ENCODE measurements at regions not wholly inside any gene's neighbourhood (a gene's known extent, or its start where the extent isn't known, plus 50 kb on each side); places are given as distances from the start of the nearest gene placed in this dataset.
"Not testable (repeated sequence)": the region's sequence is repeated elsewhere in the genome, so short reads cannot be mapped to it uniquely, and the experiment has no call there.

DNA sequence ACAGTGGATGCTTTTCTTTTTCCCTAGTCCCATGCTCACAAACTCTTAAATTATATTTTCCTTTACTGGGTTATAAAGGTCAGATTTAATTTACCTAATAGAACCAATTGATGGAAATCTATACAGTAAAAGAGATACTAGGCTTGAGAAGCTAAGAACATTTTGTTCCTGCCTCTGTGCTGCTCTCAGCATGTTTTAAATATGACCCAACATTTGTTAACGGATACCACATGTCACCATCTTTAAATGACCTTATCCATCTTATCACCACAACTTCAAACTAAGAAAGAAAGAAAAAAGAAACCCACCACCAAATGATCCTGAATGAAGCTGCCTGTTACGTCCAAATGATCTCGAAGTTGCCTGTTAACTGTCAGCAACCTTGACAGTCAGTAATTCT lies 334.7 kb upstream of the ZNF608 start:
- no peak for DNase-seq

DNA sequence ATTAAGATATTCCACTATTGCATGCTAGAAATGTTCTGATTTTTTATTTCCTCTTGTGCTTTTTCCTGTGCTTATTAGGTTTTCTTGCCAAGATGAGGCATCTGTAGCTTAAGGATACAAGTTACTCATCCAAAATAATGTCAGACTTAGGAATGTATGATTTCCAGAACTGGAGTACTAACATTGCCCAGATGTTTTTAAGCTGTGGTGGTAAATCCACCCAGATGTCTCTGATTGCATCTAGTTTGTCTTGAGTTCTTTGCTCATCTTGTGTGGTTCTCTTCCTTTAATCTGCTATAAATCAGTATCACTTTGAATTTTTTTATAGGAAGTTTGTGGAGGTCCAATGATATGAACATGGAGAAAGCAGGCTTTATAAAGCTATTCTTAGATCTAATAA lies 337.5 kb upstream of the ZNF608 start:
- peak; percentile 51 for DNase-seq

DNA sequence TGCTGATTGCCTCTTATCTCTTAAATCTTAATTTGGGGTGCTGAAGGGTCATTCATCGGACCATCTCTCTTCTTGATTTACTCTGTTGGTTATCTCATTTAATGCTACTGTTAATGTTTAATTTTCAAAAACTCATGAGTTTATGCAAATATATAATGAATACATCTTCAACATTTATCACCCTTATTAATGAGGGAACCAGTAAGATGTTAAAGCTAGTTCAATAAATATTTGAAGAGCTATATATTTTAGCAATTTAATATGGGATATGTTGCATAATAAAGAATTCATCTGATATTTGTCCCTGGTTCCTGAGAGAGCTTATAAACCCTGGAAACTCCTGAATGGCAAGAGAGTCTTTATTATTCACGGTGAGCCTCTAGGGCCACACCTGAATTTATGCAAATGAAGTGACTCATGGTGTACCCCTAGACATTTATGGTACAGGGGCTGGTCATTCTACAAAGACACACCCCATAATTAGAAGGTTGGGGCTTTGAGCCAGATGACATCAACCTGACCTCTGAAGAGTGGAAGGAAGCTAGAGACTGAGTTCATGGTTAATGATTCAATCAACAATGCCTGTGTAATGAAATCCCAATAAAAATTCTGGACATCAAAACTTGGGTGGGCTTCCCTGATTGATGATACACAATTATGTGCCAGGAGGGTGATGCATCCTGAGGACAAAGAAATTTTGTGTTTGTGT lies 339.5 kb upstream of the ZNF608 start:
- no peak for DNase-seq

DNA sequence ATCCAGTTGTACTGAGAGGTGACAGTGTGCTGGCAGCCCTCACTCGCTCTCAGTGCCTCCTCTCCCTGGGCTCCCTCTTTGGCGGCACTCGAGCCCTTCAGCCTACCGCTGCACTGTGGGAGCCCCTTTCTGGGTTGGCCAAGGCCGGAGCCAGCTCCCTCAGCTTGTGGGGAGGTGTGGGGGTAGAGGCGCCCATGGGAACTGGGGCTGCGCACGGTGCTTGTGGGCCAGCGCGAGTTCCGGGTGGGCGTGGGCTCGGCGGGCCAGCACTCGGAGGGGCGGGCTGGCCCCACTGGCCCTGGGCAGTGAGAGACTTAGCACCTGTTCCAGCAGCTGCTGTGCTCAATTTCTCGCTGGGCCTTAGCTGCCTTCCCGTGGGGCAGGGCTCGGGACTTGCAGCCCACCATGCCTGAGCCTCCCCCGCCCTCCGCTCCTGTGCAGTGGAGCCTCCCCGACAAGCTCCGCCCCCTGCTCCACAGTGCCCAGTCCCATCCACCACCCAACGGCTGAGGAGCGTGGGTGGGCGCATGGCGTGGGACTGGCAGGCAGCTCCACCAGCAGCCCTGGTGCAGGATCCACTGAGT lies 342.2 kb upstream of the ZNF608 start:
- DNase-seq, result no peak

DNA sequence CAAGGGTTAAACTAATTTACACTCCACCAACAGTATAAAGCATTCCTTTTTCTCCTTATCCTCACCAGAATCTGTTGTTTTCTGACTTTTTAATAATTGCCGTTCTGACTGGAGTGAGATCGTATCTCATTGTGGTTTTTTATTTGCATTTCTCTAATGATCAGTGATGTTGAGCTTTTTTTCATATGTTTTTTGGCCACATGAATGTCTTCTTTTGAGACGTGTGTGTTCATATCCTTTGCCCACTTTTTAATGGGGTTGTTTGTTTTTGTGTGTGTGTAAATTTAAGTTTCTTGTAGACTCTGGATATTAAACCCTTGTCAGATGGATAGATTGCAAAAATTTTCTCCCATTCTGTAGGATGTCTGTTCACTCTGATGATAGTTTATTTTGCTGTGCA lies 345.7 kb upstream of the ZNF608 start:
- not testable (repeated sequence) for DNase-seq

DNA sequence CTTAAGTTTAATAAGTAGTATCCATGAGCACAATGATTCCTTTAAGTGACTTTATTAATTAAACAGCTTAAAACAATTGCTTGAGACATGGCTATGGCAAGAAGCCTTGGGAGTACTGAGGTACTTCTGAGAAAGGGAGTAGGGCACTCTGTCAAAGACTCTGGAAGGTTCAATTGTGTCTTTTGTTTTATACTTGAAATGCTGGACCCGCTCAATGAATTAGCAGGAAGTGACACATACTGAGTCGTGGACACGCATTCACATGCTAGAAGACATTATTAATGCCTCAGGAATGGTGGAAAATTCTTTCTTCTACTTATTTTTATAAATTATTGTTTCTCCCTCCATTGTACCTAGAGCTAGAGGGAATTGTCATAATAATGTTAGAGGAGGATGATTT lies 347.3 kb upstream of the ZNF608 start:
- DNase-seq, result no peak

DNA sequence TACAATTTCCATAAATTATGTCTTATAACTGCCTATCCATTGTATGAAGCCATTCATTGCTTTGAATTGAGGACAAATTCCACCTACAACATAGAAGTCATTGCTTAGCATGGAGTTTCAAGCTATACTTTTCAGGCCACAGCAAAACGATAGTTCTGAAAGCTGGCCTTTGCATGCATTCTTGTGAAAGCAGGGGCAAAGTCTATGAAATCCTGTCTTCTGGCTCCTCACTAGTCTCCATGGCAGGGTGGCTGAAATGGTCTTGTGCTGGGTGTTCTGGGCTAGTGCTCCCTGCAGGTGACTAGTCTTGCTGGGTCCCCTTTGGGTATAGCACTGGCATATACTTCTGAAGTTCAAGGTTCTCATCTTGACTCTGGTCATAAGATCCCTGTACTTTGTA lies 353.9 kb upstream of the ZNF608 start:
- no peak for DNase-seq

DNA sequence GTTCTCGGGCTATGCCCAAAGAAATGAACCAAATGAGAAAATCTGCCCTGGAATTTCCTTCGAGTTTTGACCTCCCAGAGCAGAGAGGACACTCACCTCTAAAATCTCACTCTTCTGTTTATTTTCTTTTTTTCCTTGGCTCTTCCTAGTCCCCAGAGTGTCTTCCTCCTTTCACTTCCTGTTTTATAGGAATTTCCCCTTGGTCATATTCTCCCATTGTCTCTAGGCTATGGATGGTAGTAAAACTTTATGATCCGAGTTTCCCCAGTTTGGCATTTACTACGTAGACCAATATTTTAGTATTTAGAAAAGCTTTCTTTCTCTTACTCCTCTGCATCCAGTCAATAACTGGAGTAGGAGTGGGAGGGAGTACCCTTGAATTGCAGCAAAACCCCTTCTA lies 354.5 kb upstream of the ZNF608 start:
- DNase-seq, result no peak

DNA sequence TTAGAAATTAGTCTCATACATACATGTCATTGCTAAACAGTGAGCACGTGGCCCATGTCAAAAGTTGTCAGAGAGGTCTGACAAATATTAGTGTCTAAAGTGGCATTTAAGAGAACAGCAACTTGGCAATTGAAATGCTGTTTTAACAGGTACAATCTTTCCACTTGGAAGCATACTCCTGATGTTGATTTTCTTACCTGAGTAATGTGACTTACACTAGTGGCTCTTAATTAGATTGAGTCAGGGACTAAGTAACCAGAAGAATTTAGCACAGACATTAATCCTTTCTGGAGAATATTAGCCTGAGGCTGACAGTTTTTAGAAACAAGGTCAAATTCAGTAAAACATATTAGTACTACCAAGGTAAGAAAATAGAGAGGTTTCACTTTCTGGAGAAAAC lies 357.0 kb upstream of the ZNF608 start:
- DNase-seq, result no peak

DNA sequence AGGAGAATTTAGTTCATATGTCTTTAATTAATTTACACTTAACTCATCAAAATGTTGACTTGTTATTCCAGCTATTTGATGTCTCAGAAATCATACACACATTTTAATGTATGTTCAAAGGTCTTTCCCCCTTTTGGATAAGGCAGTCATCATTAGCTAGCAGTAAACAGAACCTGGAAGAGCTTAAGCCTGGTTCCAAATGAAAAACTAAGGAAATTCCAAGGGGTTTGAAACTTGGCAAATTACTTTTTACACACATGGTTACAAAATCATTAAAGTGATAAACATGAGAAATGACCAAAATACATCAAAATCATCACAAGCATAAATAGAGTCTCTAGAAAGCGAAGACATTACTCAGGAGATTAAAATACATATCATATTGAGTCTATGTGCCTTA lies 359.8 kb upstream of the ZNF608 start:
- no peak for DNase-seq

DNA sequence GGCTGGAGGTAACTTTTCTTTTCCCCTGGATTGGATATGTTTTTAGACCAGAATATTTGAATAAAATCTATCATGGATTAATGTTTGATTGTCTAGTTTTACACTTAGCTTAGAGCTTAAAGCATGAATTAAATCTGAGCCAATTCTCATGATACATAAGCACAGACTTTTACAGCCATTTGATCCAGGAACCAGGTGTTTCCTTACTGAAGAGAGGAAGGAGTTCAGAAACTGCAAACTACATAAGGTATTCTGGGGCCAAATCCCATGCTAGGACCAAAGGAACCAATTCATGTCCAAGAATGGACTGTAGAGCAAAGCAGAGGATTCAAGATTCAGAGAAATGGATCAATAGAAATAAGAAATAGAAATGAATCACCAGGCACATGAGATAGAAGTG lies 360.4 kb upstream of the ZNF608 start:
- no peak for DNase-seq

DNA sequence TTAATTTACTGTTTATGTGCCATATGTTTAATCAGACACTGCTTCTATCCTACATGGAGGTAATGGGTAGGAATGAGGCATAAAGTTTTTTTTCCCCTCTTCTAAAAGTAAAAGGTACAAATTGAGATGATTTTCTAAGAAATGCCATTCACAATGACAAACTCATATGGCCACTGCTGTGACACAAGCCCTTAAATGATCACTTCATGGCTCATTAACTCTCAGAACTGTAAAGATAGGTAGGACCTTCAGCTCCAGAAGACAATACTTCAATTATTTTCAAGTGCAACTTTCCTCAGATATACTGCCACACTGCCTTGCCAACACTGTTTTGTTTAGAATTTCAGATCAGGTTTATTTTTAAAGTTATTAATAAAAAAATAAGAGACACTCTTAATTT lies 362.9 kb upstream of the ZNF608 start:
- no peak for DNase-seq

DNA sequence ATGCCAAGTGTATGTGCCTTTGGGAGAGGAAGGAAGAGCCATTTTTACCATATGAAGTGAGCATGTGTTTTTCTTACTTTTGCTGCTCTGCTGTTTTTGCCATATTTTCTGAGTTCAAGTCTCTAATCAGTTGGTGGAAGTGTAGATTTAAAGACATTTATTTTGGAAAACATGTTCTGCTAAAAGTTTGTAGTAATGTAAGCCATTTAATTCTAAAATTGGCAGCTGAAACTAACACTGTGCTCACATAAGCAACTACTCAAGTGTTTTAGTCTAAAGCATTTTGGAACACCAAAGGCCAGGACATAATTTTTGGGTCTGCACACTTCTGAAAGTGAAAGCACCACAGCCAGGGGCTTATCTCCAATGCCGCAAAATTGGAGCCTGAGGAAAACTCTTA lies 363.4 kb upstream of the ZNF608 start:
- peak; percentile 23 for DNase-seq

DNA sequence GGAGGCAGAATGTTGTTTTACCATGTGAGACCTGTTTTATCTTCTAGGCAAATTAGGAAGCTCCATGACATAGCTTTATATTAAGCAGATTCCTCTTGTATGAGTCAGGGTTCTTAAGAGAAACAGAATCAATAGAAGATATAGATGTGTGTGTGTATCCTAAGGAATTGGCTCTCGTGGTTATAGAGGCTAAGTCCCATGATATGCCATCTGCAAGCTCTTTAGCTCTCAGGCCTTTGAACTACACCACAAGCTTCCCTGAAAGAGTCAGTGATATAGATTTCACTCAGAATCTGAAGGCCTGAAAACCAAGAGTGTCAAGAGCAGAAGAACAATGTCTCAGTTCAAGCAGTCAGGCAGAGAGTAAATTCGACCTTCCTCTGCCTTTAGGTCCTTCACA lies 365.8 kb upstream of the ZNF608 start:
- DNase-seq, result no peak

DNA sequence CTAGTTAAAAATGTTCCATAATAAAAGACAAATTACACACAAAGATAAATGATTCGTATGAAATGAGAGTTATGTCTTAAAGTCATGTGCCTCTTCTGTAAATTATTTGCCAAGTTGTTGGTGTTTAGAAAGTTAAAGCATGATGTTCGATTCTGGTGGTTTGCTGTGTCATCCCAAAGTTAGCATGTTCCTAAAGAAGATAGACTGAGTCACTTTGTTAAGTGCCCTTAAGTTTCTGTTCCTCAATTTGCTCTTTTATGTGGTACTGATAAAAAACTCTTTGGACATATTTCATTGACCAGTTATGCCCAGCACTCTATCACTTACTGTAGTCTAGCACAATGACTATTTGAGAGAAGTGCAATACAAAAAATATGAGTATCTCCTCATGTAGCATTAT lies 366.9 kb upstream of the ZNF608 start:
- DNase-seq, result no peak

DNA sequence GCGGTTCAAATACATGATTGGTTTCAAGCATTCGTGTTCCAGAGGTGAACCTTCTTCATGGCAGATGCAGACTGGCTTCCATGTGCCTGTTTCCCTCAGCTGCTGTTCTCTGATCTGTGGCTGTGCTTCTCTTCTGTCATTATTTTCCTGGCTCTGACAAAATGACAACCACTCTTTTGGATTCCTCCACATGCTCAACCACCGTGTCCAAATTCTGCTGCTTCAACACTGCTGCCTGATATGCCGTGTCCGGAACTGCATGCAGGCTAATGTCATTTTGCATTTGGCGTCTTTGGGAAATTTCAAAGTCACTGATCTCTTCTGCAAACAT lies 368.7 kb upstream of the ZNF608 start:
- DNase-seq, result no peak

DNA sequence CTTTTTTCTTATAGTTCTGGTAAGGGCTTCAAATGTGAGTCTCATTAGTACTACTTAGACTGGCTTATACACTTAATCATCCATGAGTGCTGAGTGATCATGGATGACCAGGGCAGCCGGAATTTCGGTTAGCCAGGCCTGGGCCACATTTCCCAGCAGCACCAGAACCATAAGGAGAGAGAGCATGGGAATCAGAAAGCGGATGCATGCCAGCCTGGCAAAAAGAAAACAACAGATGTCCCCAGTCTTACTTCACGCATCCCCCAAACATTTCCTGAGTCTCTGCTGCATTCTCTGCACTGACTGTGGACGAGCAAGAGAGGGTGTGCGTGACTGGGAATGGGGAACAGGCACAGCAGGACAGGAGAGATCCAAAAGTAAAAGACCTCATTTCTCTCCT lies 371.1 kb upstream of the ZNF608 start:
- no peak for DNase-seq

DNA sequence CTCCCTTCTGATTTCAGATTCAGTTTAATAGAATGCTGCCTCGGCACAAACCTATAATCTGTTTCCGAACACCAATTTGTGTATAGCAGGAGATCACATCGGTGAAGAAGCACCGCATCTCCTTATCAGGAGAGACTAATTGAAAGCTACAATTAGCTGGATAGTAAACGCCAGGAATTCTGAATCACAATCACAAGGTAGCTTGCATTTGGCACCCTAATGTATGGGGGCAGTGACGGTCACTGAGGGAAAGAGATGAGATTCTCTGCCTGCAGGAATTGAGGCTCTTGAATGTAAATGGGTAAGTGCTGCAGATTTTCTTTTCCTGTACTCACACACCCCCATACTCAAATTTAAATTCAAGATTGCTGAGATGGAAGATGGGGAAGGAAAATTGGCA lies 373.6 kb upstream of the ZNF608 start:
- no peak for DNase-seq

DNA sequence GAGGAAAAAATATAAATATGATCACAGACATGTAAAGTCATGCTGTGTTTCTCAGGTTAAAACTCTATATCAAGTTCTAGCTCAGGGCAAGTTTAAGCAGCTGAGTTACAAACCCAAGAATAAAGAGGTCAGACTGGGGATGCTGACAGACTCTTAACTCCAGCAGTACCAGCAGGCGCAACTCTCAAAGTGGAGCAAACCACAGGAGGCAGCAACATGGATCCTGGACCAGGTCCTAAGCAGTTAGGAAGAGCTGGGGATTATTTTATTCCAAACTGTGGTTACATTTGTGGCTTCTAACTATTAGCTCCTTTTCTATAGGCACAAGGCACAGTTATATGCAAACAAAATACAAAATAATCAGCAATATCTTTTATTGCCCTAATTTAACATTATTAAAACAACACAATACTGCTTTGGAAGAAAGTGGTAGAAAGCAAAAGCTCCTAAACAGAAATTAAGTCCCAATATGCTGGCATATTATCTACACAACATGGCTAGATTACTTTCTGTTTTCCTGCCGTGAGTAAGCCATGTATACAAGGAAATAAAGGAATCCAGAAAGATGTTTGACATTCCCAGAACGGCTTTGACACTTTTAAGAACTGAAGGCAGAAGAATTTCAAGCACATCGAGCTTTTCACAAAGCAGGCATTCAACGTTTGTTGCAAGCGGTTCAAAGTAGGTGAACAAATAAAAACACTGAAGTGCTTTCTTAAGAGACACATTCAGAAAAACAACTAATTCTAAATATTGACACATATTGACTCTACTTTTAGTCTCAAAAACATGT lies 378.8 kb upstream of the ZNF608 start:
- DNase-seq, result no peak

DNA sequence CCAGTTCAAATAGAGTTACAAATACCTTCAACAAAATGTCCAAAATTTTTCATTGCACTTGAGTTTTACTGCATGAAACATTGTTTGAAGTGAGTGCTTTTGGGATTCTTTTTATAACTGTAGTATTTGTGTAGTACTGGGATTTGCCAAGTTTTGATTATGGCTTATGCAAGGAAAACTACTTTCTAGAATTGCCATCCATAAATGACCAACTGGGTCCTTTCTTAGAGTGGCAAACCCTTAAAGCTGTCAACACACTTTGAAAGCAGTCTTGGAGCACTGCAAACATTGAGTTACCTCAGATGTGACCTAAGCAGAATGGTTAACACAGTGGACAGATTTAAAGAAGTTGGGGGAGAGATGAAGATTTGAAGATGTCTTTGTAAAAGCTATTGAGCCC lies 379.6 kb upstream of the ZNF608 start:
- DNase-seq, result no peak

DNA sequence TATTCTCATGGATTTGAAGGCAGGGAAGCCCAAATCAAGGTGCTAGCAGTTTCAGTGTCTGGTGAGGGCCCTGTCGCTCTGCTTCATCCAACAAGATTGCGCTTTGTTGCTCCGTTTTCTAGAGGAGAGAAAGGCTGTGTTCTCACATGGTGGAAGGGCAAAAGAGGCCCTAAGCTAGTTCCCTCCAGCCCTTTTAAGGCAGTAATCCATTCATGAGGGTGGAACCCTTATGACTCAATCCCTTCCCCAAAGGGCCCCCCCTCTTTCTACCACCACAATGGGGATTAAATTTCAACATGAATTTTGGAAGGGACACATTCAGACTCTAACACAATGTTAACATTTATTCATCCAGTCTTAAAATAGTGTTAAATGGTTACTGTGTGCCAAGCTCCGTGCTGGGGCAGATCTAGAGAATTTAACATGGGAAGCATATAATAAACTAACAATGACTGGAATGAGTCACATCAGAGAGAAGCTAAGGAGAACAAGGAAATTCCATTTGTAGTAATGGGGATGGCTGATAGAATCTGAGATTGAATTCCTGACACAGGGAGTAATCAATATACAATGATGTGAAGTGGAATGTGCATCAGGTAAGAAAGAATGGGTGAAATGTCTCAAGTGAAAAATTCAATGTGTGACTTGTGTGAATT lies 382.8 kb upstream of the ZNF608 start:
- DNase-seq, result no peak

DNA sequence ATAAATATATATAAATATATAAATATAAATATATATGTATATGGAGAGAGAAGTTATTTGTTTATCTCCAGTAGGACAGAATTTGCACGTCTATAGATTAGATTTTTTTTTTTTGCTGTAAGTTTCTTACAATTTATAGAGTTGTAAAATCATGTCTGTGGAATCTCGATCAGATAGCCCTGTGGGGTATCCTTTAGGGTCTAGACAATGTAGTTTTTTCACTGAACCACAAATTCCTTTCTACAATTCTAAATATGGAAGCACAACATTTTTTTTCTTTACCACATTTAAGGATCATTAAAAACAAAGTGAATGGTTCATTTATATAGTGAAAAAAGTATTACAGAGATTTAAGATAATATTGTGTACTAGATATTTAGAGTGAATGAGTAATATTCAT lies 384.2 kb upstream of the ZNF608 start:
- no peak for DNase-seq
